ENCODE measurements at regions not wholly inside any gene's neighbourhood (a gene's known extent, or its start where the extent isn't known, plus 50 kb on each side); places are given as distances from the start of the nearest gene placed in this dataset.

- TF ChIP-seq ETS1 (IDR thresholded peaks at IDR 0.05): no peak
- no peak for TF ChIP-seq ZNF462 (CRISPR knock-in tag; IDR thresholded peaks at IDR 0.05)
- TF ChIP-seq ZNF114 (CRISPR knock-in tag; IDR thresholded peaks at IDR 0.05): no peak
- TF ChIP-seq CREB1 (CRISPR knock-in tag; IDR thresholded peaks at IDR 0.05; ENCODE audit: low read depth): no peak
- TF ChIP-seq JUNB (IDR thresholded peaks at IDR 0.05; ENCODE audit: unreplicated experiment): no peak
- TF ChIP-seq STAT1 (IDR thresholded peaks at IDR 0.05; ENCODE audit: unreplicated experiment): no peak
Observed at GRCh38 chr3:43914269-43914668, 223.5 kb downstream of the ABHD5 start (continued).

- Mint-ChIP-seq H3K36me3 (ENCODE audit: low read depth) (no peaks in the 10 kb centered on the region), H3K27ac (no peak overlapping the region), H3K4me3 (no peak overlapping the region), H3K27me3 (ENCODE audit: insufficient read depth, low read depth, poor library complexity) (peaks cover 2% of the 10 kb centered on the region), H3K4me1 (peaks cover 21% of the 10 kb centered on the region), H3K9me3 (no peaks in the 10 kb centered on the region)
- Histone ChIP-seq H3K36me3 (ENCODE audit: insufficient read depth) (no peaks in the 10 kb centered on the region), H3K4me1 (ENCODE audit: insufficient read depth) (peaks cover 15% of the 10 kb centered on the region), H4K20me1 (replicated peaks; ENCODE audit: insufficient read depth) (no peaks in the 10 kb centered on the region), H3K79me2 (replicated peaks; ENCODE audit: insufficient read depth) (no peaks in the 10 kb centered on the region), H3K9me2 (ENCODE audit: insufficient read depth) (peaks cover 5% of the 10 kb centered on the region; the same call in 1 of the 2 replicates), H3K27ac (ENCODE audit: low read depth) (no peak overlapping the region), H3F3A (replicated peaks; ENCODE audit: low read depth) (no peaks in the 10 kb centered on the region), H3K4me2 (no peak overlapping the region), H3K27me3 (ENCODE audit: insufficient read depth) (no peaks in the 10 kb centered on the region), H3K4me3 (no peak overlapping the region), H2AFZ (no peak overlapping the region)
- ATAC-seq (no peak), DNase-seq (ENCODE audit: low spot score) (no peak)
- TF ChIP-seq STAT1 (IDR thresholded peaks at IDR 0.05; ENCODE audit: unreplicated experiment) (no peak), ZNF331 (CRISPR knock-in tag; IDR thresholded peaks at IDR 0.05; ENCODE audit: low read depth) (no peak), ETS1 (IDR thresholded peaks at IDR 0.05) (no peak), POLR2AphosphoS5 (IDR thresholded peaks at IDR 0.05; ENCODE audit: low read depth) (no peak), CTCF (conservative IDR thresholded peaks at IDR 0.05; ENCODE audit: low read depth in 2 of 2) (no peak), ZNF114 (CRISPR knock-in tag; IDR thresholded peaks at IDR 0.05) (no peak), CREB1 (CRISPR knock-in tag; IDR thresholded peaks at IDR 0.05; ENCODE audit: low read depth) (no peak)
Observed at GRCh38 chr3:43915546-43915945, 224.8 kb downstream of the ABHD5 start.
